ENCODE measurements at regions not wholly inside any gene's neighbourhood (a gene's known extent, or its start where the extent isn't known, plus 50 kb on each side); places are given as distances from the start of the nearest gene placed in this dataset.

DNA sequence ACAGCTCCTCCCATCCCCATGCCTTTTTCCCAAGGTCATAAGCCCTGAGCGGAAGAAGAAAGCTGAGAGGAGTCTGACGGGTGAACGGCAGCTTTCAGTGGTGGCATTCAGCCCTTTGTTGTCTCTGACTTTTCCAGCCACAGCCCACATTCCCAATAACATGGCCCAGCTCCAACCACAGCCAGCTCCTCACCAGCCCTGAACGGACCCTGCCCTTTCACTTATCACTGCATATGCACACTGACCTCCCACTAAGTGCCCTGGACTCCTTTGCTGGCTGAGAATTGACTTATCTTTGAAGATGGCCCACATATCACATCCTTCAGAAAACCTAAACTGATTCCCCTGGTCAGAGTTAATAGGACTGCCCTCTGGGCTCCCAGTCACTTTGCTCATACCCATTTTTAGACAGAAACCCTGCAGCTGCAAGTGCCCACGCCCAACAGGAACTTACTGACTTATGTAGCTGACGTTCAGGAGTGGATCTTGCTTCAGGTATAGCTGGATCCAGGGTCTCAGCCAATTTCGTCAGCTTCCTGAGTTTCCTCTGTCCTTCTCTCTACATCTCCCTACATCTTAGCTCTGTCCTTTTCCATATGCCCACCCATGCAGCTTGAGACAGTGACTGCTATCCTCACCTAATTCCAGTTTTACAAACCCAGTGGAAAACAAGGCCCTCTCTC is 348.5 kb upstream of the PROK2 start:
- intact Hi-C loops (cut with micrococcal nuclease), result no loop called here

DNA sequence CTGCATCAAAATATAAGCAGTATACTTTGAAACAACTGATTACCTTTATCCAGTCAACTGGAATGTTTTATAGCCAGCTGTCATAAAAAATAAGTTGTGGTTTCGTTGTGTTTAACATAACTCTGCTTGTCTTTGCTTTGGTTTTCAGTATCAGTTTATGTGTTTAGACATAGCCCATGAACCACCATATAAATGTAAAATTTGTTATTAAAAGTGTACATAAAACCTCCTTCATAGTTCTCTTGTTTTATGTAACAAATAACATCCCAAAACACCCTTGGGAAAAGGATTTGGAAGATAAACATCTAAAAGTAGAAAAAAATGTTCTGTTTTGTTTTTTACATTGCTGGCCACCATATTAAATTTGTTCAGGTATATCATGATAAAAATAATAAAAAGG is 347.0 kb upstream of the PROK2 start:
- intact Hi-C loops (cut with micrococcal nuclease), result no loop called here

DNA sequence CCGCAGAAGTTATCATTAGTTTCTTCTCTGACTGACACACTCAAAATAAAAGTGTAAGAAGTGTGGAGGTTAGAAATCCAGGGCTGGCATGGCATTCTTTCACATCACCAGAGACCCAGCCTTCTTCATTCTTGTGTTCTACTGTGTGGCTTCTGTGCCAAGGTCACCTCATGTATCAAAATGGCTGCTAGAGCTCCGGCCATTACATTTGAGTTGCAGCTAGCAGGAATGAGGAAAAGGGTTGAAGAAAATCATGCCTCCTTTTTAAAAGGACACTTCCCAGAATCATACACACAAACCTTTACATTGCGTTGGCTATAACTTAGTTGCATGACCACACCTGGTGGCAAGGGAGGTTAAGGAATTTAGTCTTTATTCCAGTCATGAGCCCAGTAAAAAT is 345.6 kb upstream of the PROK2 start:
- intact Hi-C loops (cut with micrococcal nuclease), result no loop called here

DNA sequence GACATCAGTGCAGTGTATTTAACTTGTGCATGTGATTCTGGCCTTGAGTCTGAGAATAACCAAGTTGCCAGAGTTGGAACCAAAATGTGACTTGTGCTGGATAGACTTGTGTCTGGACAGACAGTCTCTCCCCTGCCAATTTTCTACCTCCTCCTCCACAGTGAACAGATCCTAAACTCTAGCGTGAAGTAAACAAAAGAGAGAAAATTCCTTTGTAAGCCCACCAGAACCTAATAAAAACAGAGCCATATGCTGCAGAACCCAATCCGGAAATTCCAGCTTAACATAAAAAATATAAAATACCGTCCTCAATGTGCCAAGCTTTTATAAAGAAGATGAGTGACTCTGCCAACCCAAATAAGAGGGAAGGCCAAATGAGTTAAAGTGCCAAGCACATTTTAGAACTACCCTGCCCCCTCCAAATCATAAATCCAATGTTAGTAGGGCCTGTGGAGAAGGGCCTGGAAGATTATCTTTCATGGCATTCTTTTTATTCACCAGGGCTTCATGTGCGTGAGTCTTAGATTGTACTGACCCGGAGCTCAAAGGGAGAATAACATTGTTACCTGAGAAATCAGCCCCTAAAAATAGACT is 344.6 kb upstream of the PROK2 start:
- intact Hi-C loops (cut with micrococcal nuclease), result no loop called here

DNA sequence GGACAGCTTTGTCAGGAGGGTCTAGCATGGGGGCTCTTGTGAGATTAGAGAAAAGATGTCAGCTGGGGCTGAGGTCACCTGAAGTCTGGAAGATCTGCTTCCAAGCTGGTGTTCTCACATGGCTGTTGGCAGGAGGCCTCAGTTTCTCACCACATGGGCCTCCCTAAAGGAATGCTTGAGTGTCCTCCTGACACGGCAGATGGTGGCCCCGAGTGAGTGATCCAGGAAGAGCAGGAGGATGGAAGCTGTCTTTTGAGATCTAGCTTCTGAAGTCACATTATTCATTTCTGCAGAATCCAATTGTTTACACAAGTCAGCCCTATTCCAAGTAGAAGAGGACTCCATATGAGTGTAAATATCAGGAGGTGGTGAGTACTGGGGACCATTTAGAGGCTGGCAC is 344.0 kb upstream of the PROK2 start:
- intact Hi-C loops (cut with micrococcal nuclease), result no loop called here

DNA sequence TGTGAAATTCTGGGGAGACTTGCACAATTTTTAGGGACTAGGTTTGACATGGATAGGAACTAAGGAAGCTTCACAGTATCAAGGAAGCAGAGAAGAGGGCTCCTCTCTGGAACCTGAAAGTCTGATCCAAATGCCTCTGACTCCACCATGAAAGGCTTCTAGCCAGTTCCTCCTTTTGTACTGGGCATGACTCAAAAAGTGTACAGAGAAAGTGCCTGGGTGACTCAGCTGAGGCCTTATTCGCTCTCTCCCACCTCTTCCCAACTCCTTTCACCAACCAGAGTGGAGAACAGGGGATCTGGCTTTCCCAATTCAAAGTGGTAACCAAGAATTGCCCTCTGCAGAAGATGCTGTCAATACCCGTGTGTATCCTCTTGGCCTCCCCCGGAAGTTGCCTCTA is 342.9 kb upstream of the PROK2 start:
- intact Hi-C loops (cut with micrococcal nuclease), result no loop called here

DNA sequence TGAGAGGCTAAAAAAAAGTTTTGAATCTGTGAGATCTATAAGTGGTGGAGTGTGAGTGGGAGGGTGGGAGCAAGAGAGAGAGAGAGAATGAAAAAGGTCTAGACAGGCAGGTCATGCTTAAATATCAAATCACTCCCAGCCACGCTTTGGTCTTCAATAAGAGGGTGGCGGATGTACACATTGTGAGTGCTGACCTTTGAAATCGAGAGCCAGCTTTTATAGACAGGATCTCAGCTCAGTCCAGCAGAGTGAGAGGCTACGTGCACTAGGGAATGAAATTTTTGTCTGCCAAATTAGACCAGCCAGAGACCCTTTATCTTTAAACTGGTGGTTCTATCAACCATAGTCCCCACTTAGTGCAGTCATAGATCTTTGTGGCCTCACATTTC is 342.3 kb upstream of the PROK2 start:
- intact Hi-C loops (cut with micrococcal nuclease), result no loop called here

DNA sequence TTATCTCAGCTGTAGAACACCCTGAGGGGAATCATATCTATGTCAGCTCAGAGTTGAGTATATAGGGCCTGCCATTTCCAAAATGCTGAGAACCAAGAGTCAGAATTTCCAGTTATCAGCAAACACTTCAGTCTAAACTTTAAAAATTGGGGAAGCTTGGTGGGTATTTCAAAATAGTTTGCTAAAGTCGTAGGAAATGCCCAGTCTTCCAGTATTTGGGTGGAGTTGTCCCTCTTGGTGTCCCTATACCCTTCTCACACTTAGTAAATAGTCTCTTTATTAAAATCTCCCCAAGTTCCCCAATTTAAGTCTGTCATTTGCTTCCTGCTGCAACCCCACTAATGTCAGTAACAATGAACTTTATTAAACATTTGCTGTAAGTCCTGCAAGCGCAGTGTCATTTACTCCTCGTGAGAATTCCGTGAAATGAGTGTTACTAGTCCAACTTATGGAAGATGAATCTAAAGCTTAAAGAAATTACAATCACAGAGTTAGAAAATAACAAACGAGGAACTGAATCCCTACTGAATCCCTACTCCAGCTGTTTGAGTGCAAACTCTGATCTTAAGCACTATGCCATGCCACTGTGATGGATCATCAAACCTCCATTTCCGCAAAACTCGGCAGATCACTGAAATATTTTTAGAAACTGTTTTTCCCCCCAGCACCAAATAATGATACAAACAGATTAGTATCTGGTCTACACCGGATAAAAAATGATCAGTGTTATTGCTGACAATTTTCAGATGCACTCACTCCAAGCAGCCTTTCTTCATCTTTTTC is 341.7 kb upstream of the PROK2 start:
- intact Hi-C loops (cut with micrococcal nuclease), result no loop called here

DNA sequence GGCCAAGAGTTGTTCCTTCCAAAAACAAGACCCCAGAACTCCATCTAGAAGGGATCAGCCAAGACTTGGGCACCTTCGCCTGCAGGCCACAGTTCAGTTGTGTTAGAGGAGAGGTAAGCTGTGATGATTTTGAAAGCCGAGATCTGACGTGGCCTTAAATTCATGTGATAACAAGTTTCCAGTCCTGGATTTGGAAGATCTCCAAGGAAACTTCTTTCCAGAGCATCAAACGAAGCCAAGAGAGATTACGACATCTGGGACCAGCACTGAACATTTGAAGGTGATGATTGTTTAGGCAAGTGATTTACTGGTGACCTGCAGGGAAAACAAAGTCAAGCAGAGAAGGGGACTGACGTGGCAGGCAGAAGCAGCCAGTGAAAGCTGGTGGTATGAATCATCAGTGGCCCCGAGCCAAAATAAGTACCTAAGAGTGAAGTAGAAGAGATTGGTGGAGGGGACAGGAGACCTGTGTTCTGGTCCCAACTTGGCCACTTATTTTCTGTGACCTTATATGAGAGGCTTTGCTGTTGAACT is 339.0 kb upstream of the PROK2 start:
- intact Hi-C loops (cut with micrococcal nuclease), result no loop called here

DNA sequence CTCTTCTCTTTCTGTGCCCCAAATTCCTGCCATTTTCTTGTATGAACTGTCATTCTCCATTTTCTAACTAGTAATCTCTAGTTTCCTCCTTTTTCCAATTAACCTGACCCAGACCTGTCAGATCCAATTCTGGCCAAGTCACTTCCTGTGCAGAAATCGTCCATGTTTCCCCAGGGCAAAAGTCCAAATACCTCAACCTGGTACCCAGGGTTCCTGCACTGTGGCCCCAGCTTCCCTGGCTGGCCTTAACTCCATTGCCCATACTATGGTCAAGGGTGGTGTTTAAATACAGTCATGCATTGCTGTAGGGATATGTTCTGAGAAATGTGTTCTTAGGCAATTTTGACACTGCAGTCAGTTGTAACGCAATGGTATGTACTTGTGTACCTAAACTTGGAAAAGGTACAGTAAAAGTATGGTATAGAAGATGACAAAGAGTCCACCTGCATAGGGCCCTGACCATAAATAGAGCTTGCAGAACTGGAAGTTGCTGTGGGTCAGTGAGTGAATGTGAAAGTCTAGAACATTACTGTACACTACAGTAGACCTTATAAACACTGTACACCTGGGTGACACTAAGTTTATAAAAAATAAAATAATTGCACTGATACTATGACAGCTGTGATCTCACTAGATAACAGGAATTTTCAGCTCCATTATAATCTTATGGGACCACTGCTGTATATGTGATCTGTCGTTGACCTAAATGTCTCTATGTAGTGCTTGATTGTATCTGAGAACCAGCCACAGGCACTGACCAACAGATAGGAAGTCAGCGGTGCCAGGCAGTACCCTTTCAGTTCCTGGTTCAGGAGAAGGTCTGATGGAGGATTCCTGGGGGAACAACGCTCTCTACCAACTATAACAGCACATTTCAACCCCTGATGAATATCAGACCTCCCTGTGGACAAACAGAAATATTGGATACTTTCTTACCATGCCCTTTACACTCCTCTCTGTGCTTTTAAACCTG is 336.1 kb upstream of the PROK2 start:
- intact Hi-C loops (cut with micrococcal nuclease), result no loop called here

DNA sequence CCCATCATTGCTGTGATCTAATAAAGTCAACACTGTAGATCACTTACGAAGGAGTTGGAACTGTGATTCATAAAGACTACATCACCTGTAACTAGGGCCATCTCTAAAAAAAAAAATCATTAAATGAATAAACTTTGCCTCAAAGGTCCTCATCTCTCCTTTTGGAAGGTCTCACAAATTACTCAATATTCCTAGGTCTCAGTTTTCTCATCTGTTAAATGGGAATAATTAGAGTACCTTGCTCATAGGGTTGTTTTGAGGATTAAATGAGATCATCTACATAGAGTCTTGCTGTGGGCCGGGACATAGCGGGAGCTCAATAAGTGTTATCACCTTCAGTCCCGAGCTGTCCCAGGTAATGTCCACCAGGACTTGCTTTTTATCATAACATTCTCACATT is 335.1 kb upstream of the PROK2 start:
- intact Hi-C loops (cut with micrococcal nuclease), result no loop called here

DNA sequence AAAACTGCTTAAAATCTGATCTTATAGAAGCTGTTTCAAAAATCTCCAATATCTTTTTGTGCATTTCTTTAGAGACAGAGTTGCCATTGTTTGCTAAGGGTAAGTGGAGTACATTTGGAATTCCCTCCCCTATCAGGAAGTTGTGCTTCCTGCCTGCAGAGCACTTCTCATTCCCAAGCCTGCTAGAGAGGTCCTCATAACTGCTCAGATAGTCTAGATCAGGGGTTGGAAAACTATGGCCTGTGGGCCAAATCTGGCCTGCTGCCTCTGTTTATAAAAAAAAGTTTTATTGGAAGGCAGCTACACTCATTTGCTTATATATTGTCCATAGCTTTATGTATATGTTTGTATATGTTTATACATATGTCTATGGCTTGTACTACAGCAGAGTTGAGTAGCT is 333.7 kb upstream of the PROK2 start:
- intact Hi-C loops (cut with micrococcal nuclease), result no loop called here

DNA sequence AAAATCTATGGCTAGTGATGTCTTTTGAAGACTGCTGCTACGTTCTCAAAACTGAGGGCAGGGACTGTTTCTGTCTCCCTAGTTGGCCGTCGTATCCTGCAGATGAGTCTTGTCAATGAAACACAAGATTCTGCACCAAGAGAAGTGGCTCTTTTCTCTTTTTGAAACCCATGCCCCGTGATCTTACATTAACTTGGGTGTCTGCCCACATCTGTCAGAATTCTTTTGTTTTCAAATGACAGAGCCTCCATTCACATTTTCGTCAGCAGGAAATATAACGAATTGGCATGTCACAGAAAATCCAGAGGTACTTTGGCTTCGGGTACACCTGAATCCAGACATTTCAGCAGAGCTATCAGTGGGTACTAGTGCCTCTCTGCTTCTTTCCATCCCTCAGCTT is 331.3 kb upstream of the PROK2 start:
- intact Hi-C loops (cut with micrococcal nuclease), result no loop called here

DNA sequence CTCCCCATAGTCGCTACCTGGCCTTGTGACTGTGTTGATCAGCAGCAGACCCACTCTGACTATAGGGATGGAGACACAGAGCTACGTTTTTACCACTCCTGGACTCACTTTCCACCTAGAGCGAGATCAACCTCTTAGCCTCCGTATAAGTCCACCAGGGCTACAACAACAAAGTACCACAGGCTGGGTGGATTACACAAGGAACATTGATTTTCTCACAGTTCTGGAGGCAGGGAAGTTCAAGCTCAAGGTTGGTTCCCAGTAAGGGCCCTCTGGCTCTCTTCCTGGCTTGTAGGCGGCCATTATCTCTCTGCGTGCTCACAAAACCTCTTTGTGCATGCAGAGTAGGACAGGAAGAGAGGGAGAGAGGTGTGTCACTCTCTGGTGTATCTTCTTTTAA is 330.4 kb upstream of the PROK2 start:
- intact Hi-C loops (cut with micrococcal nuclease), result no loop called here

DNA sequence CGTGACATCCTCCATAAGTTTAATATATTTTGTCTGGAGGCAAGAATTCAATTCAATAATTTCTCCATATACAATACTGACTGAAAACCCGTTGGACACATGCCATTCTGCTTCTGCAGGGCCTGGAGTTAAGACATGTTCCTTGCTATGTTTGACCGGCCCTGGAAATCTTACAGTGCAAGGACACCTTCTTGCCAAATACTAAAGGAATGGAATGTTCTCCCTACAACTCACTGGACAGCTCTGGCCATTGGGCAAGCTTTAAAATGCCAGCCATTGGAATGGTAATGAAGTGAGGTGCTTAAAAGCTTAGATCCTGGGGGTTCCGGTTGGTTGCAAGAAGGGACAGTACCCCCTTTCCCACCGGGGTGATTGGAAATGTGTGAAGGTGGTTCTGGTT is 329.8 kb upstream of the PROK2 start:
- intact Hi-C loops (cut with micrococcal nuclease), result no loop called here

DNA sequence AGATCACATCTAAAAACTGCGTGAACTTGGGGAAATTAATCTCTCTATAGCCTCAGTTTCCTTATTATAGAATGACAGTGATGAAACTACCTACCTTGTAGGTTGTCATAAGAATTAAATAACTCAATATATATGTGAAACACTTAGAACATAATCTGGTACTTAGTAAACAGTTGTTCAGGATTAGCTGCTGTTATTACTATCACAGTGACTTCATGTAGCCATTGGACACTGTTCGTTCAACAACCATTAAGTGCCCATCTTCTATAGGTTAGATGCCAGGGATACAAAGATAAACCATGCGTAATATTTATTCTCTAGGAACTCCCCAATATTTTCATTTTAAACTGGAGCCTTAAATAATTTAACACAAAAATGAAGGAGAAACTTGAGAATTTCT is 329.0 kb upstream of the PROK2 start:
- intact Hi-C loops (cut with micrococcal nuclease), result no loop called here

DNA sequence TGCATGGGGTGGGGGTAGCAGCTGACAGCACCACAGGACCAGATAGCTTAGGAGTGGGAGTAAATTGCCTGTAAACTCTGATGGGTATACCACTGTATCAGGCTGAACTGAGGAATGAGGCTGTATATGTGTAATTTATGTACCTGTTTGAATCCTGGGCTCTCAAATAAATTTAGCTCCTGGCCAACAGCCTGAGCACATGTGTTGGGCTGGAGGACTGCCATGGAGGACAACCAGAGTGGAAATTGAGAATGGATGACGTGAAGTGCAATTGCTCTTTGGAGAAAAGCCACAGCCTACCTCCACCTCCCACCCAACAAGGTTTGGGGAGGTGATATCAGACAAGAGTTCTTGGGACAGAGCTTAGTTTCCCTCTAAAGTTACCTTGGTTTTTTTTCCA is 328.6 kb upstream of the PROK2 start:
- intact Hi-C loops (cut with micrococcal nuclease), result no loop called here

DNA sequence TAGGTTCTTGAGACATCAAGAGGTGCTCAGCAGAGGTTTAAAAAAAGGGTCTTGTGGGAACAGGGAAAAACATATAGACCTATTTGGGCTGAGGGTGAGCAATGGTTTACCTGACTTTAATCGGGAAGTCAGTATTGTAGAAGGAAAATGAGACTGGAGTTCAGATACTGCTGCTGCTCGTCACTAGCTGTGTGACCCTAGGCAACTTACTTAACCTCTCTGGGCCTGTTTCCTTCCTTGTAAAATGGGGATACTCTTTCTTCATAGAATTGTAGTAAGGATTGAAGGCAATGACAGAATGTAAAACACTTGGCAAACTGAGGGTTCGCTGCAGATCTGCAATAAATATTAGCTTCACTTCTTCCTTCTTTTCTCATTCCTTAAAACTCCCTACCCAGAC is 327.5 kb upstream of the PROK2 start:
- intact Hi-C loops (cut with micrococcal nuclease), result no loop called here

DNA sequence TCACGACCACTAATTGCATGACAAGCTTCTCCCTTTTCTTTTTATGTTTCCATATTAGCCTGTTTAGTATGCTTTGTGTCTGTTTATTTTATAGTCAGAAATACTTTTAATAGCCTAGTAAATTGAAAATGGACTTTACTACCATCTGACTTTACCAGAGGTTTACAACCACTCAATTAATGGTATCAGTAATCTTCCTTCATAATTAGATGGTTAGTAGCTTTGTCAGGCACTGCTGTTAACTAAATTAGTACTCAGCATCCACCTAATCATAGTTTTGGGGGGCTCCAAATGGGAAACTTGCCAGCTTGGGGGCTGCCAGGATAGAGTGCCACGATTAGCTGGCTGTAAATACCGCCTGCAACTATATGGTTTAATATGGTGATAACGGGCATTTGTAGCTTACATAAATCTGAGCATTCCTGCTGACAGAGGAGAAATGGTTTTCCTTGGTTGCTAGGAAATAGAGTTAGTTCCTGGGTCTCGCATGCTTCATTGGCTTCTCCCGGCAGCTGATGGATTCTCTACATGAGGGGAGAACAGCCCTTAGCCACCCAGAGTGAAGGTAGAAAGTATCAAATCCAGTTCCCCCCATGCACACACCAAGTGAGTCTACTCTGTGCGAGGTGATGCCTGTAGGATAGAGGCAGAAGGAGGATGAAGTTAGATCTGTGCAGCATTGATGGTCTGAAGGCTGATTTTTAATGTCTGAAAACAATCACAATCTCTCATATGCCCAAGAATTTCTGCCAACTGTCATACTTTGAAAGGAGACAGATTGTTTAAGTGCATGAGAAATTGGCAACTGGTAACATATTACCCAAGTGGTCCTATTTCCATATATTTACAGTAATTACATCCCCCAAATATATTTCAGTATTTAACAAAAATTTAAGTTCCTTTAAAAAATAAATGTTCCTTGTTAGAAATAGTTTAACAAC is 326.6 kb upstream of the PROK2 start:
- intact Hi-C loops (cut with micrococcal nuclease), result no loop called here

All from T-helper 1 cell treated with Interleukin-12 subunit alpha and Interleukin-12 subunit beta and Interleukin-4 antibody, amounts not matched to agents 30 ng/mL and 1 ng/mL, for 36 hours (primary cell).